ENCODE measurements at regions not wholly inside any gene's neighbourhood (a gene's known extent, or its start where the extent isn't known, plus 50 kb on each side); places are given as distances from the start of the nearest gene placed in this dataset.

DNA sequence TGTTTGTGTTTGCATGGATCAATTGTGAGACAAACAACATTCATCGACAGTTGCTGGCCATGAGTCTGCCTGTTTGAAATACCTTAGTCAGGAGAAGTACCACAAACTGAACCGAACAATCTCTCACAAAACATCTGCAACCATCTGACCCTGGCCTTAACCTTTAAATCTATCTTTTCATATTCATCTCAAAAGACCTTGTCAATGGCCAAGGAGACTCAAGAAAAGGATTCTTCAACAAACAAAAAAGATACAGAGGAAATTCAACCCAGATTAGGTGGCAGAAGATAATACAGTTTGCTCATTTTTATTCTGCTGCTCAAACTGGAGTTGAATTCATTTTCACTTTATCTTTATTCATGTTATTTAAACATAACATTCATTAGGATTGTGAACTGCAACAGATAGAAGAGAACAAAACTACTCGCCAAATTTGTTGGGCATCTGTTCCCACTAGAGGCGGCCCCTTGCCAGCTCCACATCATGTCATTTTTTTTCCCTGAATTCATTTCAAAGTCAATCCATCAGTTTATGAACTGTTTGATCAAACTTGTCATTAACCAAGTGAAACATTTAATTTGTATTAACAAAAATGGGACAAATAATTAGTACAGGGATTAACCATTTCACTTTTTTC, 152.3 kb upstream of the OTX2 start:
- no peaks in the 10 kb centered on the region for H3K9me3 ChIP-seq
- DNase-seq = no peak
- no peak overlapping the region for H3K27ac ChIP-seq
- no peaks in the 10 kb centered on the region for H3K27me3 ChIP-seq
- TF ChIP-seq POLR2A (IDR thresholded peaks at IDR 0.05) = no peak
- TF ChIP-seq, protein P1, sequence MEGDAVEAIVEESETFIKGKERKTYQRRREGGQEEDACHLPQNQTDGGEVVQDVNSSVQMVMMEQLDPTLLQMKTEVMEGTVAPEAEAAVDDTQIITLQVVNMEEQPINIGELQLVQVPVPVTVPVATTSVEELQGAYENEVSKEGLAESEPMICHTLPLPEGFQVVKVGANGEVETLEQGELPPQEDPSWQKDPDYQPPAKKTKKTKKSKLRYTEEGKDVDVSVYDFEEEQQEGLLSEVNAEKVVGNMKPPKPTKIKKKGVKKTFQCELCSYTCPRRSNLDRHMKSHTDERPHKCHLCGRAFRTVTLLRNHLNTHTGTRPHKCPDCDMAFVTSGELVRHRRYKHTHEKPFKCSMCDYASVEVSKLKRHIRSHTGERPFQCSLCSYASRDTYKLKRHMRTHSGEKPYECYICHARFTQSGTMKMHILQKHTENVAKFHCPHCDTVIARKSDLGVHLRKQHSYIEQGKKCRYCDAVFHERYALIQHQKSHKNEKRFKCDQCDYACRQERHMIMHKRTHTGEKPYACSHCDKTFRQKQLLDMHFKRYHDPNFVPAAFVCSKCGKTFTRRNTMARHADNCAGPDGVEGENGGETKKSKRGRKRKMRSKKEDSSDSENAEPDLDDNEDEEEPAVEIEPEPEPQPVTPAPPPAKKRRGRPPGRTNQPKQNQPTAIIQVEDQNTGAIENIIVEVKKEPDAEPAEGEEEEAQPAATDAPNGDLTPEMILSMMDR (IDR thresholded peaks at IDR 0.05) = no peak
- H3K4me3 ChIP-seq = no peak overlapping the region
- H3K36me3 ChIP-seq = no peaks in the 10 kb centered on the region
- no peaks in the 10 kb centered on the region for H3K4me1 ChIP-seq

DNA sequence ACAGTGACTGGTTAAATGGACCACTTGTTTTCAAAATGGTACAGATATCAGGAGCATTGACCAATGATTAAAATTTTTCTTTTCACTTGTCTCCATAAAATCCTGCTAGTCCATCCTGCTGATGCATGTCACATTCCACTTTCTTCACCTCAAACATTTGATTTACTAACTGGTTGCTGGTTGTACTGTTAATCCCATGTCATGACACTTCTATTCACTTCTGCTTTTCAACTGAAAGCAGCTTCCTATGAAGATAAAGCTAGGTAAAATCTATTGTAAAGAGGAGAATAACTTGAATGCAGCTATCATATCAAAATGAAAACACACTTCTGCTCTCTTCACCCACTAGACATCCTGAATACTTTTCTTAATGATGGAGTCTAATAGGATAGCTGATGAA, 149.6 kb upstream of the OTX2 start:
- Histone ChIP-seq H3K27me3 (no peaks in the 10 kb centered on the region), H3K27ac (no peak overlapping the region)
- TF ChIP-seq POLR2A (IDR thresholded peaks at IDR 0.05) = no peak
- TF ChIP-seq, protein P1 (IDR thresholded peaks at IDR 0.05) = no peak

DNA sequence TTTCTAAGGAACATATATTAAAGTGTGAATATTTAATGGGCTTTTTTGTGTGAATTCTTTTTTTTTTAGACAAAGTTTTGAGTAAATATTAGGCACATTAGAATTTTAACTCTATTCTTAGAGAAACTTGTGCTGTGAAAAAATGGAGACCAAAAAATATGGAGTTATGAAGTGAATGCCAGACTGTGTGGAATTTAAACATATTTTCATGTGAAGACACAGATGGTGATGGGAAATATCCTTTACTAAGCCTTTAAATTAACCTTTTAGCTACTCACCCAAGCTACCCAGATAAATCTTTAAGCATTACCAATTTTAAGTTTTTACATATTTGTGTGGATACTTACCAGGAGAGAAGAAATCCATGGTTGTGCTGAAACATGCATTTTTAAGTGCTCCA, 148.8 kb upstream of the OTX2 start:
- H3K27me3 ChIP-seq = no peaks in the 10 kb centered on the region
- DNase-seq = no peak
- H3K4me1 ChIP-seq = no peaks in the 10 kb centered on the region
- no peak overlapping the region for H3K4me3 ChIP-seq
- H3K27ac ChIP-seq = no peak overlapping the region
- H3K36me3 ChIP-seq = no peaks in the 10 kb centered on the region
- no peaks in the 10 kb centered on the region for H3K9me3 ChIP-seq
- TF ChIP-seq, protein P1 (IDR thresholded peaks at IDR 0.05) = no peak
- no peak for TF ChIP-seq POLR2A (IDR thresholded peaks at IDR 0.05)

More for the DNA sequence above, 149.6 kb upstream of the OTX2 start:
- Histone ChIP-seq H3K4me1 (no peaks in the 10 kb centered on the region), H3K36me3 (no peaks in the 10 kb centered on the region), H3K4me3 (no peak overlapping the region), H3K9me3 (no peaks in the 10 kb centered on the region)
- DNase-seq = no peak

DNA sequence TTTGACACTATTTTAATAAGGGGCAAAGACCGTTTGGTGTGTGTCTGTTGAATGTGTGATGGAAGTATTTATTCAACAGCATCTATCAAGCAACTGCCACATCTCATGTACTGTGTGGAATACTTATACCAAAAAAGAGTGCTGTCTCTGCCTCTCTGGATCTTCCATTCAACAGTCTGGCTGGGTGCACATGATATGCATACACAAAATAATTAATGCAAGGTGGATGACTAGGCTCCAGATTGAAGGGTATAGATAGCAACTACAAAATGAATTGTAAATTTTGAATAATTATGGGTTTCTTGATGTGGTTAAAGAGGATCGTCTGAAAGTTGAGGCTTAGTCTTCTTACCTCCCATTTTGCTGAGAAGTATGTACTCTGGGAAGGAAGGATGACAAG, 145.9 kb upstream of the OTX2 start:
- no peaks in the 10 kb centered on the region for H3K36me3 ChIP-seq
- DNase-seq = no peak
- H3K27me3 ChIP-seq = no peaks in the 10 kb centered on the region
- H3K4me3 ChIP-seq = no peak overlapping the region
- no peaks in the 10 kb centered on the region for H3K9me3 ChIP-seq
- no peaks in the 10 kb centered on the region for H3K4me1 ChIP-seq
- TF ChIP-seq, protein P1 (IDR thresholded peaks at IDR 0.05) = no peak
- no peak for TF ChIP-seq POLR2A (IDR thresholded peaks at IDR 0.05)
- no peak overlapping the region for H3K27ac ChIP-seq

DNA sequence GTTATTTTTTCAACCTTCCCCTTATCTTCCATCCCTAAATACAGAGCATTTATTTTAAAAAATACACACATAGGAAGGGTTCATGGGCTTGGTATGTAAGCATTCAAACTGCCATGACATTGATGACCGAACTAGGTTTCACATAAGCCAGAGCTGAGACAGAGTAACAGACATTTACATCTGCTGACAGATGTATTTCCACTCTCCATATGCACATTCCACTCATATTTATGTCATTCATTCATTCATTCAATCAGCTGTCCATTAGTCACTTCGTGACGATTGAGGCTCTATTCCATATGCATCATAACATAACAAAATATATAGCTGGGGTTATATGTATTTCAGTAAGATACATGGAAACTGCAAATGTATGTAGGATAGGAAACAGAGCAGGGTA, 145.5 kb upstream of the OTX2 start:
- Histone ChIP-seq H3K4me3 (no peak overlapping the region), H3K36me3 (no peaks in the 10 kb centered on the region), H3K4me1 (no peaks in the 10 kb centered on the region), H3K27ac (no peak overlapping the region), H3K27me3 (no peaks in the 10 kb centered on the region), H3K9me3 (no peaks in the 10 kb centered on the region)
- TF ChIP-seq, protein P1 (IDR thresholded peaks at IDR 0.05) = no peak
- TF ChIP-seq POLR2A (IDR thresholded peaks at IDR 0.05) = no peak
- DNase-seq = no peak

DNA sequence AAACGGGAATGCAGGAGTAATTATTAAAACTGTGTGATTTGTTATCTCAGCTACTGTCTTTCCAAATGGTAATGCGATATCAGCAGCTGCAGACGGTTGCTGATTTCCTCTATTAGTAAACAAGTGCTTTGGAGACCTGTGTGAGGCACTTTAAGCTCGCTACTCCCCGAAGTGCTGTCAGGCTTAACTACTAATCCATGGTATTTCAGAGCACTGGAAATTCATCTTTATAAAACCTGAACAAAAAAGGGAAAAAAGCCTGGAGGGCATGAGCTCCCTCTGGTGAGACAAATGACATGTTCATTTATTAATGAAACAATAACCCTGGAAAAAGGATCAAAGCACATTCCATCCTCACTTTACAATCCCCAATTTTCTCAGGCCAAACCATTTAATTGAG, 143.6 kb upstream of the OTX2 start:
- no peak overlapping the region for H3K27ac ChIP-seq
- H3K9me3 ChIP-seq = no peaks in the 10 kb centered on the region
- no peaks in the 10 kb centered on the region for H3K27me3 ChIP-seq
- TF ChIP-seq POLR2A (IDR thresholded peaks at IDR 0.05) = no peak
- TF ChIP-seq, protein P1 (IDR thresholded peaks at IDR 0.05) = no peak
- no peaks in the 10 kb centered on the region for H3K36me3 ChIP-seq
- H3K4me3 ChIP-seq = no peak overlapping the region
- no peak for DNase-seq
- no peaks in the 10 kb centered on the region for H3K4me1 ChIP-seq

Measured in Peyer's patch (tissue), 4 donors.